Keratinocyte (primary cell): ENCODE measurements at regions not wholly inside any gene's neighbourhood (a gene's known extent, or its start where the extent isn't known, plus 50 kb on each side); places are given as distances from the start of the nearest gene placed in this dataset.

ENCODE experiments used
- CTCF ChIP-seq, 3 experiments: IDR thresholded peaks in 1 of 3; conservative IDR thresholded peaks in 1 of 3; optimal IDR thresholded peaks in 1 of 3; 2 replicates in 2 of 3; 3 replicates in 1 of 3; pipeline versions ENCODE3 to v1.5.1; 2011; ENCODE audit warnings: low read length in 3 of 3, mild to moderate bottlenecking in 3 of 3, moderate library complexity in 2 of 3, control low read depth in 1 of 3, inconsistent platforms in 1 of 3; ENCODE audit not compliant: insufficient read depth in 2 of 3; ENCODE audit errors: extremely low read depth in 1 of 3
- EZH2 ChIP-seq: IDR thresholded peaks from one replicate; pipeline ENCODE4 v1.6.1; 2012; ENCODE audit warnings: inconsistent platforms, mild to moderate bottlenecking, low read length, moderate library complexity

DNA sequence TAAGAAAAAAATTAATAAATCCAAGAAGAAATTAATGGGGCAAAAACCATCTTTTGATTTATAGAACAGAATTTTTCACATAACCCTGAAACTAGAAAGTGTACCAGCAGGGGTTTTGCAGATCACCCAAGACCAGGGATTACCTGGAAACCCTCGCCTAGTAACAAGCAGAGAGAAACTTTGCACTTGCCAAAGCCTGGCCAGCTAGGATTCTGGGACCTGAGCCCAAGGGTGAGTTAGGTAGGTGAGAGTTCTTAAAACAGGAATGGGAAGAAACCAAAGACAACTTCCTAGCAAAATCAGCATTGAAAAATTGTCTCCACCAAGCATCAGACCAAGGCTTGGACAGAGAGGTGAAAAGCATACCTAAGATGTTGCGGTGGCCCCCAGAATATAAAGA, 247.0 kb upstream of the NBEA start:
- TF ChIP-seq CTCF (optimal IDR thresholded peaks at IDR 0.05 in 1 of 3, IDR thresholded peaks at IDR 0.05 in 1 of 3, conservative IDR thresholded peaks at IDR 0.05 in 1 of 3; ENCODE audit: extremely low read depth in 1 of 3, insufficient read depth in 2 of 3, low read length in 3 of 3) (no peak), EZH2 (no peak)
